ENCODE measurements at regions not wholly inside any gene's neighbourhood (a gene's known extent, or its start where the extent isn't known, plus 50 kb on each side); places are given as distances from the start of the nearest gene placed in this dataset.

DNA sequence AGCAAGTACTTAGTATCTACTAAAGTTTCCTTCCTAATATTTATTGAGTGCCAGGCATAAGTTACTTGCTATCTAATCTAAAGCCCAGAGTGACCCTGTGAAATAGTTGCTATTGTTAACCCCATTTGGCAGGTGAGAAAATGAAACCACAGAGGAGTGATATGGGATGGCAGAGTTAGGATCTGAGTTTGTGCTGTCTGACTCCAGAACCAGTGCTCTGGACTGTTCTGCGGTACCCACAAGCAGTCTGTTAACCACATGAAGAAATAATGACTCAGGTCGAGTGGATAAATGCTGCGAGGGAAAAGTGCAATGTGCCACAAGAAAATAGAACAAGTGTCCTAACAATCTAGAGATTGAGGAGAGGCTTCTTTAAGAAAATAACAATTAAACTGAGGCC, 60.7 kb upstream of the GZMB start:
- TF ChIP-seq NR1H2 (CRISPR knock-in tag; IDR thresholded peaks at IDR 0.05; ENCODE audit: borderline replicate concordance, low read depth) (0 out of 2 replicates have a peak, but pooled peaks have one; percentile 19), LRRFIP1 (CRISPR knock-in tag; conservative IDR thresholded peaks at IDR 0.05) (no peak)
- Histone ChIP-seq H2AFZ (ENCODE audit: low read length) (no peak overlapping the region), H3K4me1 (ENCODE audit: insufficient read depth, low read length) (no peaks in the 10 kb centered on the region), H3K9ac (ENCODE audit: insufficient read depth, low read depth, low read length) (no peak overlapping the region), H3K4me2 (ENCODE audit: low read depth, low read length) (no peak overlapping the region), H4K20me1 (ENCODE audit: insufficient read depth, low read length) (no peaks in the 10 kb centered on the region), H3K27ac (ENCODE audit: extremely low read length, insufficient read depth, low read length) (no peak overlapping the region), H3K36me3 (replicated peaks in 1 of 2; ENCODE audit: control insufficient read depth in 1 of 2, insufficient read depth in 2 of 2, low read length in 2 of 2) (no peaks in the 10 kb centered on the region), H3K9me3 (ENCODE audit: low read length) (peaks cover 12% of the 10 kb centered on the region), H3K79me2 (ENCODE audit: insufficient read depth, low read length) (no peaks in the 10 kb centered on the region), H3K27me3 (ENCODE audit: control insufficient read depth in 1 of 2, insufficient read depth in 2 of 2, low read length in 2 of 2) (peaks cover 1 to 6% of the 10 kb centered on the region in 2 experiments; a peak in 2 of 5 replicates), H3K4me3 (replicated peaks in 1 of 3; ENCODE audit: insufficient read depth in 1 of 3, low read depth in 2 of 3, low read length in 3 of 3) (no peak overlapping the region)
- intact Hi-C loops (cut with micrococcal nuclease; ENCODE audit: unreplicated experiment) (no loop called here), in situ Hi-C loops (cut with HindIII; ENCODE audit: extremely low pct_ligation_motif_present, low pct_unique_long_range_greater_than_20kb) (no loop called here)
- POLR2A ChIA-PET, result no interaction called here
- FAIRE-seq (no peak), ATAC-seq (no peak), DNase-seq (ENCODE audit: low spot score) (no peak)
- CTCF ChIA-PET (ENCODE audit: low intra/inter-chr PET ratio, low total read pairs), result no interaction called here
- WGBS (ENCODE audit: low lambda C conversion rate), result 38% methylated on average over 3 of the region's 3 CpGs
- BruUV-seq (replicated peaks), result no TSS peak

- Histone ChIP-seq H3K4me1 (ENCODE audit: insufficient read depth, low read length) (no peaks in the 10 kb centered on the region), H3K79me2 (ENCODE audit: insufficient read depth, low read length) (no peaks in the 10 kb centered on the region), H3K9me3 (ENCODE audit: low read length) (peaks cover 12% of the 10 kb centered on the region), H3K36me3 (replicated peaks in 1 of 2; ENCODE audit: control insufficient read depth in 1 of 2, insufficient read depth in 2 of 2, low read length in 2 of 2) (no peaks in the 10 kb centered on the region), H4K20me1 (ENCODE audit: insufficient read depth, low read length) (no peaks in the 10 kb centered on the region), H3K27me3 (ENCODE audit: control insufficient read depth in 1 of 2, insufficient read depth in 2 of 2, low read length in 2 of 2) (peaks cover 1 to 6% of the 10 kb centered on the region in 2 experiments; a peak in 2 of 5 replicates), H2AFZ (ENCODE audit: low read length) (no peak overlapping the region), H3K4me2 (ENCODE audit: low read depth, low read length) (no peak overlapping the region), H3K4me3 (replicated peaks in 1 of 3; ENCODE audit: insufficient read depth in 1 of 3, low read depth in 2 of 3, low read length in 3 of 3) (no peak overlapping the region), H3K9ac (ENCODE audit: insufficient read depth, low read depth, low read length) (no peak overlapping the region), H3K27ac (ENCODE audit: extremely low read length, insufficient read depth, low read length) (no peak overlapping the region)
- in situ Hi-C loops (cut with HindIII; ENCODE audit: extremely low pct_ligation_motif_present, low pct_unique_long_range_greater_than_20kb), result no loop called here
- ChIA-PET CTCF (ENCODE audit: low intra/inter-chr PET ratio, low total read pairs) (no interaction called here), POLR2A (no interaction called here)
- FAIRE-seq (no peak), DNase-seq (ENCODE audit: low spot score) (no peak), ATAC-seq (no peak)
- BruUV-seq (replicated peaks), result no TSS peak
- 0% methylated on average over 2 of the region's 2 CpGs for whole genome bisulfite sequencing (ENCODE audit: low lambda C conversion rate)
- intact Hi-C loops (cut with micrococcal nuclease; ENCODE audit: unreplicated experiment), result no loop called here
- TF ChIP-seq ZBTB10 (CRISPR knock-in tag; IDR thresholded peaks at IDR 0.05; ENCODE audit: borderline replicate concordance), result no peak
- TF ChIP-seq, protein P1, sequence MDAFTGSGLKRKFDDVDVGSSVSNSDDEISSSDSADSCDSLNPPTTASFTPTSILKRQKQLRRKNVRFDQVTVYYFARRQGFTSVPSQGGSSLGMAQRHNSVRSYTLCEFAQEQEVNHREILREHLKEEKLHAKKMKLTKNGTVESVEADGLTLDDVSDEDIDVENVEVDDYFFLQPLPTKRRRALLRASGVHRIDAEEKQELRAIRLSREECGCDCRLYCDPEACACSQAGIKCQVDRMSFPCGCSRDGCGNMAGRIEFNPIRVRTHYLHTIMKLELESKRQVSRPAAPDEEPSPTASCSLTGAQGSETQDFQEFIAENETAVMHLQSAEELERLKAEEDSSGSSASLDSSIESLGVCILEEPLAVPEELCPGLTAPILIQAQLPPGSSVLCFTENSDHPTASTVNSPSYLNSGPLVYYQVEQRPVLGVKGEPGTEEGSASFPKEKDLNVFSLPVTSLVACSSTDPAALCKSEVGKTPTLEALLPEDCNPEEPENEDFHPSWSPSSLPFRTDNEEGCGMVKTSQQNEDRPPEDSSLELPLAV (CRISPR knock-in tag; conservative IDR thresholded peaks at IDR 0.05; ENCODE audit: low read depth), result no peak
- TF ChIP-seq, protein P2, sequence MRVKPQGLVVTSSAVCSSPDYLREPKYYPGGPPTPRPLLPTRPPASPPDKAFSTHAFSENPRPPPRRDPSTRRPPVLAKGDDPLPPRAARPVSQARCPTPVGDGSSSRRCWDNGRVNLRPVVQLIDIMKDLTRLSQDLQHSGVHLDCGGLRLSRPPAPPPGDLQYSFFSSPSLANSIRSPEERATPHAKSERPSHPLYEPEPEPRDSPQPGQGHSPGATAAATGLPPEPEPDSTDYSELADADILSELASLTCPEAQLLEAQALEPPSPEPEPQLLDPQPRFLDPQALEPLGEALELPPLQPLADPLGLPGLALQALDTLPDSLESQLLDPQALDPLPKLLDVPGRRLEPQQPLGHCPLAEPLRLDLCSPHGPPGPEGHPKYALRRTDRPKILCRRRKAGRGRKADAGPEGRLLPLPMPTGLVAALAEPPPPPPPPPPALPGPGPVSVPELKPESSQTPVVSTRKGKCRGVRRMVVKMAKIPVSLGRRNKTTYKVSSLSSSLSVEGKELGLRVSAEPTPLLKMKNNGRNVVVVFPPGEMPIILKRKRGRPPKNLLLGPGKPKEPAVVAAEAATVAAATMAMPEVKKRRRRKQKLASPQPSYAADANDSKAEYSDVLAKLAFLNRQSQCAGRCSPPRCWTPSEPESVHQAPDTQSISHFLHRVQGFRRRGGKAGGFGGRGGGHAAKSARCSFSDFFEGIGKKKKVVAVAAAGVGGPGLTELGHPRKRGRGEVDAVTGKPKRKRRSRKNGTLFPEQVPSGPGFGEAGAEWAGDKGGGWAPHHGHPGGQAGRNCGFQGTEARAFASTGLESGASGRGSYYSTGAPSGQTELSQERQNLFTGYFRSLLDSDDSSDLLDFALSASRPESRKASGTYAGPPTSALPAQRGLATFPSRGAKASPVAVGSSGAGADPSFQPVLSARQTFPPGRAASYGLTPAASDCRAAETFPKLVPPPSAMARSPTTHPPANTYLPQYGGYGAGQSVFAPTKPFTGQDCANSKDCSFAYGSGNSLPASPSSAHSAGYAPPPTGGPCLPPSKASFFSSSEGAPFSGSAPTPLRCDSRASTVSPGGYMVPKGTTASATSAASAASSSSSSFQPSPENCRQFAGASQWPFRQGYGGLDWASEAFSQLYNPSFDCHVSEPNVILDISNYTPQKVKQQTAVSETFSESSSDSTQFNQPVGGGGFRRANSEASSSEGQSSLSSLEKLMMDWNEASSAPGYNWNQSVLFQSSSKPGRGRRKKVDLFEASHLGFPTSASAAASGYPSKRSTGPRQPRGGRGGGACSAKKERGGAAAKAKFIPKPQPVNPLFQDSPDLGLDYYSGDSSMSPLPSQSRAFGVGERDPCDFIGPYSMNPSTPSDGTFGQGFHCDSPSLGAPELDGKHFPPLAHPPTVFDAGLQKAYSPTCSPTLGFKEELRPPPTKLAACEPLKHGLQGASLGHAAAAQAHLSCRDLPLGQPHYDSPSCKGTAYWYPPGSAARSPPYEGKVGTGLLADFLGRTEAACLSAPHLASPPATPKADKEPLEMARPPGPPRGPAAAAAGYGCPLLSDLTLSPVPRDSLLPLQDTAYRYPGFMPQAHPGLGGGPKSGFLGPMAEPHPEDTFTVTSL (CRISPR knock-in tag; IDR thresholded peaks at IDR 0.05; ENCODE audit: borderline replicate concordance), result no peak
These were observed 60.0 kb upstream of the GZMB start for GRCh38 chr14:24693983-24694382.

Measured in HepG2 (cell line).